HG02981 (cell line): ENCODE measurements at regions not wholly inside any gene's neighbourhood (a gene's known extent, or its start where the extent isn't known, plus 50 kb on each side); places are given as distances from the start of the nearest gene placed in this dataset.
"Not testable (repeated sequence)": the region's sequence is repeated elsewhere in the genome, so short reads cannot be mapped to it uniquely, and the experiment has no call there.

Source experiments
- ATAC-seq: cut with Tn5 transposase; IDR thresholded peaks from one replicate; pipeline ENCODE4 v1.9.1; 2021; ENCODE audit warnings: mild to moderate bottlenecking, moderate library complexity; ENCODE audit not compliant: unreplicated experiment

DNA sequence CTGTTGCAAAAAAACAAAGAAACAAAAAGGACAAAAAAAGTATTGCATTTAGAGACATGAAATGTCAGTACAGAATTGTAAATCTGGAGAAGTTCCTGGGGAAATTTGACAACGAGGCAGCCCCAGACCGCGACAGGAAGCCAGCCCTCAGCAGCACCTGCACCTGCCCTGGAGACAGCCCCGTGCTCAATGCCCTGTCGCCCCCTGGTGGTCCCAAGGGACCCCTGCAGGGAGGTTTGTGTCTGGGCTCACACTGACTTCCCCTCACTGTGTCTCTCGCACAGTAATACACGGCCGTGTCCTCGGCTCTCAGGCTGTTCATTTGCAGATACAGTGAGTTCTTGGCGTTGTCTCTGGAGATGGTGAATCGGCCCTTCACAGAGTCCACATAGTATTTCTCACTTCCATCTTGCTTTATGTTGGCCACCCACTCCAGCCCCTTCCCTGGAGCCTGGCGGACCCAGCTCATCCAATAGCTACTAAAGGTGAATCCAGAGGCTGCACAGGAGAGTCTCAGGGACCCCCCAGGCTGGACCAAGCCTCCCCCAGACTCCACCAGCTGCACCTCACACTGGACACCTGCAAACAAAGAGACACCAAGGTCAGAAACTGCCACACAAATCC lies 535.6 kb downstream of the TMEM121 start:
- ATAC-seq: peak; percentile 48

DNA sequence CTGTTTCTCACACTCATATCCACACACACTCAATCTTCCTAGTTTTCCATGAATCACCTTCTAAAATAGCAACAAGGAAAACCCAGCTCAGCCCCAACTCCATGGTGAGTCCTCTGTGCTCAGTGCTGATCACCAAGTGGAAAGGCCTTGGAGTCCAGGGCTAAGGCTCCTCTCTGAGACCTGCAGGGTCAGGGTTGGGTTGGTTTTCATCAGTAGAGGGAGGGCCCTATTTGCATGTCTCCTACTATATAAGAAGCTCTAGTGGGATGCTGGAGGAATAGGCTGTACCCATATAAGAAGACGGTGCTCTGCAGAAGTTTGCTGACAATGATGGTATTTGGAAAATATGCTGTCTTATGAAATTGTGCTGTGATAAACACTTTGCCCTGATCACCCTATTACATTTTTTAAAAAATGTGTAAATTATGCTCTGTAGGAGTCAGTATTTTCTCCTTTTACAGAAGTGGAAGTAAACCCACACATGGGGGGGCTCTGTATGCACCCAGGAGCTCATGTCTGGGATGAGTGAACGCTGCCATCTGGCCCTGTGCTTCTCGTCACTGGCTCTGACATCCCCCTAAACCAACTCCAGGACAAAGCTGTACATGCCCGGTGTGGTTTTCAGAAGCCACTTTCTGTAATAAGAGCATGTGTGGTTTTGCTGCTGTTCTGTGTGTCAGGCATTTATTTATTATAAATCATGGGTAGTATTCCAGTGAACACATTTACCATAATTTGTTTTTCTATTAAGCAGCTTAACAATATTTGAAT lies 536.3 kb downstream of the TMEM121 start:
- ATAC-seq: no peak

DNA sequence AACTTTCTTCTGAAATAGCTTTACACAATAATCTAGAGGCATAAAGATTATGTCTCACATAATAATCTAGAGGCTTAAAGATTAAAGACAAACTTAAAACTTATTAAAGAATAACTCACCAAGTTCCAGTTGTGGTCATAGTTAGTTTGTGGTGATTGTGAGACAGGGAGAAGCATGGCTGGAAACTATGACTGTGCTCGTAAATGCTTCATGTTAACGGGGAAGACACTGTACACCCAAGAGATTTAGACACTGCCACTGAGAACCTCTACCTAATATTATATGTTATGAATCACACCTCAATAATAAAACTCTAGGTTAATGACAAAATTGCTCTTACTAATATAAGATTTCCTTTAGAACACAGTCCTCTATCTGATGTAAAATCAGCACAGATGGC lies 541.6 kb downstream of the TMEM121 start:
- peak; percentile 61 for ATAC-seq

GRCh38 chr14:106069804-106070625 lies 543.6 kb downstream of the TMEM121 start:
- ATAC-seq: no peak

- ATAC-seq: no peak
These were observed 554.5 kb downstream of the TMEM121 start for GRCh38 chr14:106080922-106081321.

DNA sequence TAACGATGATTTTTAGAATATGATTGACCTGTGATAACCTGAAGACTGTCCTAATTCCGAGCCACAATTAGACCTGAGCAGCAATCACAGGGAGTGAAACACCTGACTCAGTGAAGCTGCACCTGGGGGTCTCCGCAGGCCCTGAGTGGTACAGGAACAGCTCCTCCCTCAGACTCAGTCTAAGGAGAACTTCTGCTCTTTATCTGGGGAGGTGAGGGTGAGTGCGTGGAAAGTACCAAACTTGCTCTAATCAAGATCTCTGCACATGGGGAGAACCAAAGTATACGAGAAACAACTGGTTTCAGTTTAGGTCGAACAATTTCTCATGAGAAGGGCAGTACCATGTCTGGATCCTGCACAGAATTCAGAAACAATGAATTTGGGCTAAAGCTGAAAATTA lies 555.3 kb downstream of the TMEM121 start:
- ATAC-seq: not testable (repeated sequence)

GRCh38 chr14:106083082-106083481 lies 556.7 kb downstream of the TMEM121 start:
- ATAC-seq: no peak

DNA sequence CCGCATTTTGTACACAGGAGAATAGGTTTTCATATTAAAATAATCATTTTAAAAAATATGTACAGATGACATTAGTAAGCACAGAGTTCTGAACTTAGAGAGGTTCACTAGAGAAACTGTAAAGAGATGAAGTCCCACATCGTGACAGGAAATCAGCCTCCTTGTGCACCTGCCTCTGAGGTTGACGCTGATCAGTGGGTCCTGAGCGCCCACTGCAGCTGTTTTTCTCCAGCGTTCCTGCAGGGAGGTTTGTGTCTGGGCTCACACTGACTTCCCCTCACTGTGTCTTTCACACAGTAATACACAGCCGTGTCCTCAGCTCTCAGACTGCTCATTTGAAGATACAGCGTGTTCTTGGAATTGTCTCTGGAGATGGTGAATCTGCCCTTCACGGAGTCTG lies 561.5 kb downstream of the TMEM121 start:
- ATAC-seq: no peak

DNA sequence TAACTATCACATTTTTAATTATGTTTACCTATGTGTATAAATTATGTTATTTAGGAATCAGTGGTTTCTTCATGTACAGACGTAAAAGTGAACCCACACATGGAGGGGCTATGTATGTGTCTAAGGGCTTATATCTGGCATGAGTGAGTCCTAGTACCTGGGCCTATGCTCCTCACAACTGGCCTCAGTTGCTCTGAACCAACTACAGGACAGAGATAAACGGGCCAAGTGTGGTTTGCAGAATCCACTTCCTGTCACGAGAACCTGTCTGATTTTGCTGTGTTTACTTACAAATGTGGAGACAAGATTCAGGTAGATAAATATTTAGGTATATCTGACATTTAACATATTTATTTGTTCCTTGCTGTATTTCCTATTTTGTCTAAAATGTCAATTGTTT lies 562.5 kb downstream of the TMEM121 start:
- ATAC-seq: not testable (repeated sequence)

DNA sequence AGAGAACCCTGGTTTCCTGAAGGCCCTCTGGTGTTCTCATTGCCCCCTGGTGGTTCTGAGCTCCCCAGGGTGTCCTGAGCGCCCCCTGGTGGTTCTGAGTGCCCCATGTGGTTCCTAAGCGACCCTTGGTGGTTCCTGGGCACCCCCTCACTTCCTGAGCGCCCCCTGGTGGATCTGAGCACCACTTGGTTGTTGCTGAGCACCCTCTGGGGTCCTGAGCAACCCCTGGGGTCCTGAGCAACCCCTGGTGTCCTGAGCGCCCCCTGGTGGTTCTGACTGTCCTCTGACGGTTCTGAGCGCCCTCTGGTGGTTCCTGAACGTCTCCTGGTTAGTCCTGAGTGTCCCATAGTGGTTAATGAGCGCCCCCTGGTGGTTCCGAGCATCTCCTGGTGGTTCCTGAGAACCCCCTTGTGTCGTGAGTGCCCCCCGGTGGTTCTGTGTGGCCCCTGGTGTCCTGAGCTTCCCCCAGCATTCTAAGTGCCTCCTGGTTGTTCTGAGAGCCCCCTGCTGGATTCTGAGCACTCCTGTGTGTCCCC lies 568.3 kb downstream of the TMEM121 start:
- peak; percentile 77 for ATAC-seq

DNA sequence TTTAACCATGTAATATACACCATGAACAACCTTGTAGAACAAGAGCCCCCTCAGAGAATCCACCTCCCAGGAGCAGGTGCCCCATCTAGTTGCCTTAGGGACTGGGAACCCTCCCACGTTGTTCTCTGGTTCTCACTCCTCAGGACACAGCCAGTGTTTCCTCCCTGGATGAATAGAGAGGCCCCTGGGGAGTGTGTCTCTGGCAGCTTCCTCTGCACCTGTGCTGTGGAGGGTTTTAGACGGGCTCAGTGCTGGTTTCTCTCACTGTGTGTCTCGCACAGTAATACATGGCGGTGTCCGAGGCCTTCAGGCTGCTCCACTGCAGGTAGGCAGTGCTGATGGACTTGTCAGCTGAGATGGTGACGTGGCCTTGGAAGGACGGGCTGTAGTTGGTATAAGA lies 581.3 kb downstream of the TMEM121 start:
- ATAC-seq: no peak

DNA sequence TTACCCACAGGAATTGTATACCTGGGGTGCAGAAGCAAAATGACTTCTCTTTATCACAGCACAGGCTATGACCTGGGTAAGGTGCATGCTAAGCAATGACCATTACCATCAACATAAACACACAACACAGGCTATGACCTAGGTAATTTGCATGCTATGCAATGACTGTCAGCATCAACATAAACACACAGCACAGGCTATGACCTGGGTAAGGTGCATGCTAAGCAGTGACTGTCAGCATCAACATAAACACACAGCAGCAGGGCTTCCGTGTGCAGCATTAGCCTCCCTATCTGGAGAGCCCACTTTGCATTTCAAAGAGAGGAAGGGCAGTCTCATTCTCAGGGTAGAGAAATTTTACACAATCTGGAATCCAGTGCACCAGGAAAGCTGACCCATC lies 583.0 kb downstream of the TMEM121 start:
- no peak for ATAC-seq

DNA sequence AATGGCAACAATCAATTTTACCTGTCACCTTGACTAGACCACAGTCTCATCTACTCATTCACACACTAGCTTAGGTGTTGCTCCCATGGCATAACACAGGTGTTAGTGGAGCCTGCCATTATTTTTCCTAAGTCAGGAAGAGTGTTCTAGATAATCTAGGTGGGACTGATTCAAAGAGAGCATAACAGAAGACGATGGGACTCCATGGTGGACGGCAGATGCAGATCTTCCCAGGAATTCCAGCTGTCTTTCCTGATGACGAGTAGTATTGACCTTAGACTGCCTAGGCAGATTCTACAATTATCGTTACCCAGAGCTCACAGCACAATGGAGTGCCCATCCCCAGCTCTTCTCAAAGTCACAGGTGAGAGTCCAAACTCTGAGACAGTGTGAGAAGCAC lies 589.0 kb downstream of the TMEM121 start:
- ATAC-seq: no peak

DNA sequence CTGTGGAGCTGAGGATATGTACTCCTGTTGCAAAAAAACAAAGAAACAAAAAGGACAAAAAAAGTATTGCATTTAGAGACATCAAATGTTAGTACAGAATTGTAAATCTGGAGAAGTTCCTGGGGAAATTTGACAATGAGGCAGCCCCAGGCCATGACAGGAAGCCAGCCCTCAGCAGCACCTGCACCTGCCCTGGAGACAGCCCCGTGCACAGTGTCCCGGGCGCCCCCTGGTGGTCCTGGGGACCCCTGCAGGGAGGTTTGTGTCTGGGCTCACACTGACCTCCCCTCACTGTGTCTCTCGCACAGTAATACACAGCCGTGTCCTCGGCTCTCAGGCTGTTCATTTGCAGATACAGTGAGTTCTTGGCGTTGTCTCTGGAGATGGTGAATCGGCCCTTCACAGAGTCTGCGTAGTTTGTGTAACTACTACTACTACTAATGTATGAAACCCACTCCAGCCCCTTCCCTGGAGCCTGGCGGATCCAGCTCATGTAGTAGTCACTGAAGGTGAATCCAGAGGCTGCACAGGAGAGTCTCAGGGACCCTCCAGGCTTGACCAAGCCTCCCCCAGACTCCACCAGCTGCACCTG lies 590.1 kb downstream of the TMEM121 start:
- ATAC-seq: not testable (repeated sequence)

DNA sequence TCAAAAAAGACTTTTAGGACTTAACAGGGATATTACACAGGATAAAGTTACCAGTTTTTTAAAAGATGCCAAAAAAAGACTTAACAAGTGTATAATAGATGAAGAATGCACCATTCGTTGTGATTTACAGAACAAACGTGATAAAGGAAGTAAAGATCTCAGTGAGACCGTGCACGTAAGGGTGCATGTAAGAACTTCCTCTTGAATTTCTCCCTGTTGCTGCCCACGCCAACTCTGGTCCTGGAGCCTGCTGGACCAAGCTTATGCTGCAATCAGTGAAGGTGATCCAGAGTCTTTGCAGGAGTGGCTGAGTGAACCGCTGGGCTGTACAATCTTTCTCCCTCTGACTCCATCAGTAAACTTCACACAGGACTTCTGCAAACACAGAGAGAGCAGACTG lies 593.7 kb downstream of the TMEM121 start:
- no peak for ATAC-seq

DNA sequence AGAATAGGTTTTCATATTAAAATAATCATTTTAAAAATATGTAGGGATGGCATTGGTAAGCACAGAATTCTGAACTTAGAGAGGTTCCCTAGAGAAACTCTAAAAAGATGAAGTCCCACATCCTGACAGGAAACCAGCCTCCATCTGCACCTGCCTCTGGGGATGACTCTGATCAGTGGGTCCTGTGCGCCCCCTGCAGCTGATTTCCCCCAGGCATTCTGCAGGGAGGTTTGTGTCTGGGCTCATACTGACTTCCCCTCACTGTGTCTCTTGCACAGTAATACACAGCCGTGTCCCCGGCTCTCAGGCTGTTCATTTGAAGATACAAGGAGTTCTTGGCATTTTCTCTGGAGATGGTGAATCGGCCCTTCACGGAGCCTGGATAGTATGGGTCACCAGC lies 602.9 kb downstream of the TMEM121 start:
- ATAC-seq: no peak

DNA sequence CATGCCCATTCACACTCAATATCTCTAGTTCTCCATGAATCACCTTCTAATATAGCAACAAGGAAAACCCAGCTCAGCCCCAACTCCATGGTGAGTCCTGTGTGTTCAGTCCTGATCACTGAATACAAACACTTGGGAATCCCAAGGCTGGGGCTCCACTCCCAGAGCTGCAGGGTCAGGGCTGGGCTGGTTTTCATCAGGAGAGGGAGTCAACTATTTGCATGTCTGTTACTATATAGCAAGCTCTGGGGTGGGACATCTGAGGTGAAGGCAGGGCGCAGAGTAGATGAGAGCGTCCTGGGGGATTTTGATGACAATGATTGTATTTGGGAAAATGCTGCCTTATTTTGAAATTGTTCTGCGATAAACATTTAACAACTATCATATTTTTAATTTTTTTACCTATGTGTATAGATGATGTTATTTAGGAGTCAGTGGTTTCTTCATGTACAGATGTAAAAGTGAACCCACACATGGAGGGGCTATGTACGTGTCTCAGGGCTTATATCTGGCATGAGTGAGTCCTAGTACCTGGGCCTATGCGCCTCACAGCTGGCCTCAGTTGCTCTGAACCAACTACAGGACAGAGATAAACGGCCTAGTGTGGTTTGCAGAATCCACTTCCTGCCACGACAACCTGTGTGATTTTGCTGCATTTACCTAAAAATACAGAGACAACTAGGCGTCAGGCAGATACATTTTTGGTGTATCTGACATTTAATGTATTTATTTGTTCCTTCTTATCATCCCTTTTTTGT lies 603.7 kb downstream of the TMEM121 start:
- ATAC-seq: not testable (repeated sequence)

DNA sequence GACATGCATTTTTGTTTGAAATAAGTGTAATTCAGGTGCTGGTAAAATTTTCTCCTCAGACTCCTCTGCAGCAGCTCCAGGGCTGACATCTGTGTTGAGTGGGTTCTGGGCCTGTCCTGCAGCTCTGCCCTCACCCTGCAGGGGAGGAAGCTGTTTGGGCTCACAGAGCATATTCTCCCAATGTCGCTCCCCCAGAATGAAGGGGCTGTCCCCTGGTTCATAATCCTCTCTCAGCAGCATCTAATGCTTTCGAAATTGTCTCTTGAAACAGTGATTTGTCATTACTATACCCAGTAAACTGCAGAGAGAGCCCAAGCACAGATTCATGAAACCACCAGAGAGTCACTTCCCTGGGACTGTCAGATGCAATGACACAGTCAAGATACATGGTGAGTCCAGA lies 606.7 kb downstream of the TMEM121 start:
- ATAC-seq: not testable (repeated sequence)

- no peak for ATAC-seq
These were observed 608.5 kb downstream of the TMEM121 start for GRCh38 chr14:106134886-106135285.
